ENCODE measurements at regions not wholly inside any gene's neighbourhood (a gene's known extent, or its start where the extent isn't known, plus 50 kb on each side); places are given as distances from the start of the nearest gene placed in this dataset.
A peak's percentile ranks its signal among the peaks of the same experiment; 100 is the strongest.

DNA sequence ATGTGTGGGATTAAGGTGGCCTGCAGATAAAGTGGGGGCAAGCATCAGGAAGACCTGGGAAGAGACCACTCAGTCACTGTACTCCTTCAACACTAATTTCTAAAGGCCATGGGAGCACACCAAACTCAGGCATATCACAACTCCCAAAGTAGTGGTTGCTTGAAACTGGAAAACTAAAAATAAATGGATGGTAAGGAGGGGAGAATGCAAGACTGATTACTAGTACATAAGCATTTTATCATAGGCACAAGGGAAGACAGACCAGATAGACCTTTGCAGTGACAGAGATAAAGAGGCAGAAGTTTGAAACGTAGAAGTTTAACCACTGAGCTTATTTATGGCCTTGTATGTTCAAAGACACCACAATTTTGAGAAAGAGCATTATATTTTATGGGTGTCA lies 1098.1 kb upstream of the CELF4 start:
- intact Hi-C loops (cut with DNase I) = no loop called here
- peaks cover 0 to 8% (median 0%) of the 10 kb centered on the region in 12 donors for H3K4me1 ChIP-seq
- WGBS, 4 donors = 41 to 61% (median 49%) methylated on average over 1 of the region's 1 CpG
- H3K27ac ChIP-seq = peak overlapping the region in 2 of 12 donors; percentile 10 to 57
- no peak for TF ChIP-seq POLR2A (IDR thresholded peaks at IDR 0.05)
- TF ChIP-seq, protein P1, sequence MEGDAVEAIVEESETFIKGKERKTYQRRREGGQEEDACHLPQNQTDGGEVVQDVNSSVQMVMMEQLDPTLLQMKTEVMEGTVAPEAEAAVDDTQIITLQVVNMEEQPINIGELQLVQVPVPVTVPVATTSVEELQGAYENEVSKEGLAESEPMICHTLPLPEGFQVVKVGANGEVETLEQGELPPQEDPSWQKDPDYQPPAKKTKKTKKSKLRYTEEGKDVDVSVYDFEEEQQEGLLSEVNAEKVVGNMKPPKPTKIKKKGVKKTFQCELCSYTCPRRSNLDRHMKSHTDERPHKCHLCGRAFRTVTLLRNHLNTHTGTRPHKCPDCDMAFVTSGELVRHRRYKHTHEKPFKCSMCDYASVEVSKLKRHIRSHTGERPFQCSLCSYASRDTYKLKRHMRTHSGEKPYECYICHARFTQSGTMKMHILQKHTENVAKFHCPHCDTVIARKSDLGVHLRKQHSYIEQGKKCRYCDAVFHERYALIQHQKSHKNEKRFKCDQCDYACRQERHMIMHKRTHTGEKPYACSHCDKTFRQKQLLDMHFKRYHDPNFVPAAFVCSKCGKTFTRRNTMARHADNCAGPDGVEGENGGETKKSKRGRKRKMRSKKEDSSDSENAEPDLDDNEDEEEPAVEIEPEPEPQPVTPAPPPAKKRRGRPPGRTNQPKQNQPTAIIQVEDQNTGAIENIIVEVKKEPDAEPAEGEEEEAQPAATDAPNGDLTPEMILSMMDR (IDR thresholded peaks at IDR 0.05) = no peak
- H3K9me3 ChIP-seq = no peaks in the 10 kb centered on the region
- no peak for DNase-seq
- ATAC-seq = peak in 2 of 4 donors; percentile 16 to 41
- H3K27me3 ChIP-seq = no peaks in the 10 kb centered on the region
- H3K36me3 ChIP-seq = no peaks in the 10 kb centered on the region
- H3K4me3 ChIP-seq = no peak overlapping the region

DNA sequence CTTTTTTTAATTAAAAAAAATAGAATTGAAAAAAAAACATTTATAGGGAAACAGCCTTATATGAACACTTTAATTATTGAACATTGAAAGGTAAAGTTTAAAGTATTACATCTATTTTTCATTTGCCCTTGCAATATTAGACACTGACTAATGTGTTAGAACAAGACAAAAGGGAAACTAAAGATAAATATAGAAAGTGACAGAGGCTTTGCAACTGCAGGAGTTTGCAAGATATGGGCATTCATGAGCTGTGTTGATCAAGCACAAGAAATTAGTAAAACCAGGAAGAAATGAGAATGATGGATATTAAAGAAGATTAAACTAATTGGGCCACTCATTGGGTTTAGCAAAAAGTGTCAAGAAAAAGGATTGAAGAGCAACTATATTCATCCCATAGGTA lies 1097.7 kb upstream of the CELF4 start:
- DNase-seq (no peak), ATAC-seq (peak in 3 of 4 donors; percentile 69 to 77 (median 73))
- Histone ChIP-seq H3K9me3 (no peaks in the 10 kb centered on the region), H3K36me3 (no peaks in the 10 kb centered on the region), H3K27me3 (no peaks in the 10 kb centered on the region), H3K27ac (peak overlapping the region in 2 of 12 donors; percentile 10 to 57), H3K4me3 (no peak overlapping the region), H3K4me1 (peaks cover 0 to 8% (median 0%) of the 10 kb centered on the region in 12 donors)
- TF ChIP-seq, protein P1 (IDR thresholded peaks at IDR 0.05) = no peak
- TF ChIP-seq POLR2A (IDR thresholded peaks at IDR 0.05) = no peak
- intact Hi-C loops (cut with DNase I) = no loop called here

DNA sequence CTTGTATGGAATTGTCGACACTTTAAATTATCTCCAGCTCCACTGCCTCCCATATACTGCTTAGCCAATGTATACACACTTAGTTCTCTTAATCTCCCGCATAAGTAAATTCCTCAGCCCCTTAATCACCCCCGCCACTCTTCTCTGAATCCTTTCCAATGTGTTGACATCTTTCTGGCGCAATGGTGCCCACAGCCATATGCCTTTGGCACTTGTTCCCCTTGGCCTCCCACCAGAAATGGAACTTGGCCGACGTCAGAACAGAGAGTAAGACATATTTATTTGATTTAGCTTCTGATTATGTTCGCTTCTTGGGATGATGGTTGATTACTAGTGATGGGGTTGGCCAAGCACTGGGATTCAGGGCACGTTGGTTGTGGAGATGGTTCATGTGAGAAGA lies 1089.3 kb upstream of the CELF4 start:
- intact Hi-C loops (cut with DNase I) = no loop called here
- no peaks in the 10 kb centered on the region for H3K36me3 ChIP-seq
- WGBS, 4 donors = 39 to 50% (median 47%) methylated on average over 8 of the region's 8 CpGs
- peaks cover 0 to 1% (median 0%) of the 10 kb centered on the region in 12 donors for H3K4me1 ChIP-seq
- ATAC-seq (no peak), DNase-seq (no peak)
- no peak overlapping the region for H3K4me3 ChIP-seq
- no peak for TF ChIP-seq POLR2A (IDR thresholded peaks at IDR 0.05)
- TF ChIP-seq, protein P1 (IDR thresholded peaks at IDR 0.05) = no peak
- no peaks in the 10 kb centered on the region for H3K27me3 ChIP-seq
- H3K9me3 ChIP-seq = peaks cover 0 to 3% (median 0%) of the 10 kb centered on the region in 12 donors
- H3K27ac ChIP-seq = no peak overlapping the region

DNA sequence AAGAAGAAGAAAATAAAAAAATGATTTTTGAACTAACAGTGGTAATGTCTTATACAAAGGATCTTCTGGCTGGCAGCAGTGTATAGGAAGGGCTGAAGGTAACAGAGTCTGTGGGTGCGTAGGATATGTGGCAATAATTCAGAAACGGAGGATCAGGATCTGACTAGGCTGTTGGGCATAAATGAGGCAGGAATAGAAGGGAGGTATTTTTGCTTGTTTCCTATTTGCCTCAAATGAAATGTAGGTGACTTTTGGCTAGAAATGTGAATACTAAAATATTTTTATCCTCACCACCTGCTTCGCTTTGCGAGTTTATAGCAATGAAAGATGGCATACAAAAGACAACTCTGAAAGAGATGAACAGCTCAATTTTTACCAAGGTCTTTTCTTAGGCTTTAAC lies 1086.1 kb upstream of the CELF4 start:
- ATAC-seq = no peak
- Histone ChIP-seq H3K9me3 (peaks cover 0 to 3% (median 0%) of the 10 kb centered on the region in 12 donors), H3K36me3 (no peaks in the 10 kb centered on the region), H3K4me1 (peaks cover 0 to 5% (median 0%) of the 10 kb centered on the region in 12 donors), H3K4me3 (no peak overlapping the region), H3K27me3 (no peaks in the 10 kb centered on the region), H3K27ac (no peak overlapping the region)
- WGBS, 4 donors = 92 to 97% (median 95%) methylated on average over 4 of the region's 4 CpGs
- intact Hi-C loops (cut with DNase I) = no loop called here
- TF ChIP-seq, protein P1 (IDR thresholded peaks at IDR 0.05) = no peak
- TF ChIP-seq POLR2A (IDR thresholded peaks at IDR 0.05) = no peak
- no peak for DNase-seq
